Astrocyte of the hippocampus (primary cell): ENCODE measurements at regions not wholly inside any gene's neighbourhood (a gene's known extent, or its start where the extent isn't known, plus 50 kb on each side); places are given as distances from the start of the nearest gene placed in this dataset.

Experiments used
- DNase-seq: peaks from one replicate; pipeline ENCODE4 v3.0.0; 2011; ENCODE audit warnings: low read depth, low spot score

- DNase-seq = no peak
These were observed 356.6 kb upstream of the GRM7 start for GRCh38 chr3:6504347-6504746.

DNA sequence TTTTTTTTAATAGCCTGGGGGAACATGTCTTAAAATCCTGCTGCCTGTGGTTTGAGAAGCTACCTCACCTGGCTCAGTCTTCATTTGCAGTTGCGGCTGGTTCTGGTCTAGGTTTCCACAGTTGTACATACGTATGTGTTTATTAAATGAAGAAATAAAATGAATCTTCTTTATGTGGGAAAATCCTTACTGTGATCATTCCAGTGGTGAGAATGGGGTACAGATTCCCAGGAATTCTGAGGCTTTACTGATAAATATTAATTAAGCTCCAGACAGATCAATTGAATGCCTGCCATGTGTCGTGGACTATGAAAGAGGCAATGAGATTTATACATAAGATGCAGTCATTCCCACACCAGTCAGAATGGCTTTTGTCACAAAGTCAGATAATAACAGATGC lies 356.1 kb upstream of the GRM7 start:
- no peak for DNase-seq

DNA sequence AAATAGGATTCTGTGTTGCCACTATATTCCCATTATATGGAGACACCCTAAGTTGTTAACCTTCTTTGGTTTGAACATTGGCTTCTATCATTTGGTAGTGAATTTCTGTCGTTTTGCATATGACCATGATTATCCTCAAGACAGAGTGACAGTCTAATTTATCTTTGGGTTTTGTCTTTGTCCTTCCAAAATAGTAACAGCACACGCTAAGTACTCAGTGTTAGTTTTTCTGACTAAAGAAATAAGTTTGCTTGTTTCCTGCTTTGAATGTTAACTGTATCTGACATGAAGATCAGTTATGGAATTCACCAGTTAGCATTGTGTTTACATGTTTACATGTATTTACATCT lies 352.5 kb upstream of the GRM7 start:
- no peak for DNase-seq

DNA sequence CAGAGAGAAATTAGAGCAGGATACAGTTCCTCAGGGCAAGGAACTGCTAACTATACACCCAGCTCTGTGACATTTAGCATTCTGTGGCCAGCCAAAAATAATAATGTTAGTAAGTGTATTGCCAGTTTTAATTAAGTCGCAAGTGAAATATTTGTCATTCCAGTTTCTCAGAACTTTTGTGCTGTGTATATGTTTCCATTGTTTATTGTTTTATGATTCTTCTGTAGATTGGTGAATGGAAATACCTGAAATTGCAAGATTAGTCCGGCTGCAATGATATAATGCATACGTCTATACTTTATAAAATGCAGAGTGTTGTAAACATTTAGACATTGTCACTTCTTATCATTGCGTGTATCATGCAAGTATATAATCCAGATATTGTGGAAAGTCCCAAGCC lies 351.3 kb upstream of the GRM7 start:
- no peak for DNase-seq

DNA sequence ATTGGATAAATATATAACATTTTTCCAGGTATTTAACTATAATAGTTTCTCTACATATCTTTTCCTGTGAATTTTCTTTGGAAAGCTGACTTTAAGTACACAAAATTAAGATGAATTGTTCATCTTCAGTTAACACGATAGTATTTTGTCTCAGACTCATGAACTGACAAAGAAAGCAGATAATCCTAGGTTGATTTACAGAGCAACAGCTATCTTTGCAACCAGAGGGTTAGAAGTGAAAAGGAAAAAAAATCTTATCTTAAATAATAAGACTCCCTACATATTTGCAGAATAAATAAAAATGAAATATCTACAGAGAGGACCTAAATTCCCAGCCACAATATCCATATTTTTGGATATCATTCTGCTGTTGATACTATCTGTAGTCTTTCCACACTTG lies 350.2 kb upstream of the GRM7 start:
- DNase-seq = no peak

DNA sequence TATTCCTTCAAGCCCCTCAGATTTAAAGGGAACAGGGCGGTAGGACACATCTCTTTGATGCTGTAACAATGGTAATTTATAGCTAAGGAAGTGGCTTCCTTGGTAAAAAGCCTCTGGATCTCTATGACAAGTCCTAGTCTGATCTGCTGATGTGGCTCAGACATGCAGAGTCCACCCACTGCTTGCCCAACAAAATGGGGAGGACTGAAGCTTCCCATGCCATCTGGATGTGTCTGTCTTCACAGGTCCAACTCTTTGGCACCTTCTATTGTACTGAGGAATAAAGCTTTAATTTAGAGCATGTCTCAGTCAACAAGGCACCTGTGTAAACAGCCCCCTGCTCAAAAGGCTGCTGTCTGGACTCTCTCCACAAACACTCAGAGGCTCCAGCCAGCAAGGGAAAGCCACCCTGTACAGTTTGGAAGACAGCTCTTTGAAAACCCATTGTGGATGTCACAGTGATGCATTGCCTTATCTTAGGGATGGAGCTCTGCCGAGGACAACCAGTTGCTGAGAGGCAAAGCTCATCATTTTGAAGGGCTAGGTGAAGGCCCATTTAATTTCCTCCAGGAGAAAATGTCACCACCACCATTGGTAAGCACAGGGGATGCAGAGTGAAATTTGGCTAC lies 348.6 kb upstream of the GRM7 start:
- no peak for DNase-seq

GRCh38 chr3:6516143-6516542 lies 344.8 kb upstream of the GRM7 start:
- no peak for DNase-seq

GRCh38 chr3:6516694-6517093 lies 344.2 kb upstream of the GRM7 start:
- DNase-seq = no peak

DNA sequence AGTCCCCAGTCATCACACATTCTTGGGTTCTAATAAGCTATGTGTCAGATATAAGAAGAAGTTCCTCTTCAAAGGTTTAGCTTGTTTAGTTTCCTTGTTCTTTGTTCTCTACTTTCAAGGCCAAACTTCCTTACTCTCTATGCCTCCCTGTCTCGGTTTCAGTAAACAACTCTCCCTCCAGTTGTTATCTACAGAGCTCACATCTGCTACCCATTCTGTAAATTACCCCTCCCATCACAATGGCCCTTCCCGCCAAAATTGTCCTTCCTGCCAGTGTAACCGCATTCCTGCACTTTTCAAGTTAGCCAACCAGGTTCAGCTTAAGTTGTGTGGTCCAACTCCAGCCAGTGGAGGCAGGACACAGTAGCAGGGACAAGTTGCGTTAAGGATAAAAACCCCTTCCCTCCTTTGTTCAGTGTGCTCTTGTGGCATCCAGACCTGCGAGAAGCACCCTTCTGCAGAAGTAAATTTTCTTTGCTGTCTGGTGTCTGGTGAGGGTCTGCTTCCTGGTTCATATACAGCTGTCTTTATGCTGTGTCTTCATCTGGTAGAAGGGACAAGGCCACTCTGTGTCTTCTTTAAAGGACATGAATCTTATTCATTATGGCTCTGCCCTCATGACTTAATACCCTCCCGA lies 342.1 kb upstream of the GRM7 start:
- DNase-seq = no peak

DNA sequence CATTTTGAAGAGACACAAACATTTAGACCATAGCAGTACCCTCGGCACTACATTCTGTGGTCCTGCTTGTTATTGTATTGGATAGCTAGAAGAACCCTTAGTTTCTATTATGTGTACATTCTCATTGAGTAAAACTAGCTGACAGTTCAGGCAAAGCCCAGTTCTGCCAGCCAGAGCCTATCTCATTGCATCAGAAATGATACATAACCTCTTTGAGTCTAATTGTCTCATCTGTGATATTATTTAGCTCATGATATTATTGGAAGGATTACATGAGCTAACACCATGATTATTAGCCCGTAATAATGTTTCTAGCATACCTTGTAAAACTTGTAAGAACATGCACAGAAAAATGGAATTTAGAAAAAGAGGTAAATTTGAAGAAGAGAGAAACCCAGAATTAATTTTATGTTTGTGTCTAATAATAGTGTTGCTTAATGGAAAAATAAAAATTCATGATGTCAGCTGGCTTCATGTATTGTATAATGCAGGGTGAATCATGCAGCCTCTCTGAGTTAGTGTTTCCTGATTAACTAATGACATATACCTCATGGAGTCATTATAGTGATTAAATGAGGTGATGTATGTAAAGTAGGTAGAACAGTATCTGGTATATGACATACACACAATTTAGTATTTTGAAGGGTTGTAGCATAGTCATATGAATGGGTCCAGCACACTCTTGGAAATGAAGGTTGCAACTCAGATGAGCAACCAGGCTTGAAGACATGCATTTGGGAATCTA lies 339.4 kb upstream of the GRM7 start:
- DNase-seq = no peak

DNA sequence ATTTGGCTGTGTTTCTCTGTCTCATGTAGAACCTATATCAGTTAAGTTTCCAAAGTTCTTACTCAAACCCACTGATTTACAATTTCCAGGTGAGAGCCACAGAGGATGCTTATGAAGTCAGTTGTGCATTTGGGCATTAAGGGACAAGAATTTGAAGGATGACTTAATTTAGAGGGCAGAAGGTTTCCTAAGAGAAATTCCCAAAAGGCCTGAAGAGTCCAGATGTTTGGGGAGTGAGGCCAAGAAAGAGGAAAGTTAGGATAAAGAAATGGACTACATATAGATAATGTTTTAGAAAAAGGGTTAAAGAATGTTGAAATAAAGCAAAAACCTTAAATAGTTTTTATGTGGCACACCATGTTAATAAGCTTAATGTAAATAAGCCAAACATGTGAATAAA lies 338.7 kb upstream of the GRM7 start:
- no peak for DNase-seq

DNA sequence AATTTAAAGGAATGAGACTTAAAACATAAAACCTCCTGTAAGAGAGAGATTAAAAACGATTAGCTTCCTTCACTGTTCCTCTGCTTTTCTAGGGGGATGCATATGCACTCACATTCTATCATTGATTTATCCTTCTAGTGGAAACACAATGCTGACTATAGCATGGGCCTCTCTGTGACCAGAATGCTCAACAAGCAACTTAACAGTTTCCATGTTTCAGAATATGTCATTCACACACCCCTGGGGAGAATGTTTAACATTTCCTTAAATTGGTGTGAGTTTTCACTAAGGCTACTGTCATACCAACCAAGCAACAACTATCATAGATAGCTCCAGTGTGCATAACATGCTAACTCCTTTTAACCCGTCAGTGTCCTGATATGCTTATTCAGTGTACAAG lies 337.9 kb upstream of the GRM7 start:
- DNase-seq = no peak

- no peak for DNase-seq
These were observed 336.4 kb upstream of the GRM7 start for GRCh38 chr3:6524479-6524878.

DNA sequence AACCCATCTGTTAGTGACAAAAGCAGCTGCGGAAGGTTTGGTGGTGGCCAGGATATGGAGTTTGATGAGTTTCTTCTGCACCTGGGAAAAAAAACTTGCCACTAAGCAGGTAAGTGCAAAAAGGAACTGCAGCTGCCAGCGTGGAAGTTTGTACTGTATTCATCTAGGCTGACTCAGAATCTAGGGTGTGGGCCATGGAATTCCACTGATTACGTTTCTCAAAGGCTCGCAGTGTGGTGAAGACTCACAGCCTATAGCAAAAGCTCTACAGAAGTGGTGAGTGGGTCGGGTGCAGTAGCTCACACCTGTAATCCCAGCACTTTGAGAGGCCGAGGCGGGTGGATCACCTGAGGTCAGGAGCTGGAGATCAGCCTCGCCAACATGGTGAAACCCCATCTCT lies 334.6 kb upstream of the GRM7 start:
- DNase-seq = peak; percentile 10

- DNase-seq = no peak
These were observed 334.1 kb upstream of the GRM7 start for GRCh38 chr3:6526861-6527260.

- no peak for DNase-seq
These were observed 332.0 kb upstream of the GRM7 start for GRCh38 chr3:6528951-6529350.

DNA sequence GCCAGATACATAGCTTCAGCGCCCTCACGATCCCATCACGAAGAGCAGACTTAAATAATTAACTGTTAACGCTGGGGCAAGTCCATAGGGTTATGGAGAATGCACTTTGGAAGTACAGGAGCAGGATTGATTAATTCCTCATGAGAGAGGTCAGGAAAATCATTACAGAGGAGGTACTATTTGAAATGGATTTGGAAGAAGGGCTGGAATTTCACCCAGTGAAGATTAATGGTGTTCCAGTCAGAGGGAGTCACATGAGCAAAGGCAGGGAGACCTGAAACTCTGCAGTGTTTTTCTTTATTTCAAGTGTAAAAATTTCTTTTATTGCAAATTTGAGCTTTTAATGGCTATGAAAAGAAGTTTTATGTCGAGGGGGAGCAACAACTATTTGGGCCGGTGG lies 329.8 kb upstream of the GRM7 start:
- DNase-seq = no peak

DNA sequence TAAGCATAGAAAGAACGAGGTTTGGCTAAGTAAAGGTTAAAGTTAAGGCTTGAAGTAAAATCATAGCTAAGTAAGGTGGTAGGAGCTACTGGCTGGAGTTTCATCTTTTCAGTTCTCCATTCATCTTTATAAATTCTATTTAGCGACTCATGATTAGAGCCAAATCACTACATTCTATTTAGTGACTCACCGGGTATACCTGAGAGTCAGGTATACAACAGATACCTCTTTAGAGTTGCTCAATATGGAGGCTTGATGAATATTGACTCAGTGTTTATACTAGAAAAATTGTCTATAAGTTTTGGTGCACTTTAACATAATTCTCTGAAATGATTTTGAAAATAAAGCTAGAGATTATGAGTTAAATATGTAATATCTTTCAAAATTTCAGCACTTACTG lies 328.8 kb upstream of the GRM7 start:
- no peak for DNase-seq

GRCh38 chr3:6540981-6541380 lies 319.9 kb upstream of the GRM7 start:
- DNase-seq = no peak

GRCh38 chr3:6542795-6543194 lies 318.1 kb upstream of the GRM7 start:
- DNase-seq = no peak

DNA sequence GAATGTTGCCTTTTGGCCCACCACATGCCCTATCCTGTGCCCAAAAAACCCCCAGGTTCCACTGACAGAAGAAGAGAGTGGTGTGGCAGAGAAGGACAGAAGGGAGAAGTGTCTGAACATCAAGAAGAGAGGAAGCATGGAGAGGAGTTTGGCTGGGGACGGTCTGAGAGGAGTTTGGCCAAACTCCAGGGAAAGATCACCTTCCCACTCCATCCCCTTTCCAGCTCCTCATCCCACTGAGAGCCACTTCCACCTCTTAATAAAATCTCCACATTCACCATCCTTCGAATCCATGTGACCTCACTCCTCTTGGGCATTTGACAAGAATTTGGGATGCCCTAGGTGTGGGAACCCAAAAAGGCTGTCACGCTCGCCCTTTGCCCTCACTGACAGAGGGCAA lies 311.6 kb upstream of the GRM7 start:
- no peak for DNase-seq

- DNase-seq = no peak
These were observed 309.8 kb upstream of the GRM7 start for GRCh38 chr3:6551165-6551564.

- DNase-seq = no peak
These were observed 300.7 kb upstream of the GRM7 start for GRCh38 chr3:6560259-6560658.
